ENCODE measurements at regions not wholly inside any gene's neighbourhood (a gene's known extent, or its start where the extent isn't known, plus 50 kb on each side); places are given as distances from the start of the nearest gene placed in this dataset.

GRCh38 chr10:22481687-22482539, 136.6 kb downstream of the SPAG6 start:
- Histone ChIP-seq H3K4me3 (no peak overlapping the region), H3K4me1 (peaks cover 0 to 6% of the 10 kb centered on the region in 2 donors), H3K27ac (no peak overlapping the region), H3K9me3 (no peaks in the 10 kb centered on the region), H3K36me3 (no peaks in the 10 kb centered on the region), H3K27me3 (peaks cover under 1 to 3% of the 10 kb centered on the region in 2 donors)
- DNase-seq (ENCODE audit: low spot score): no peak
- no peak for TF ChIP-seq CTCF (IDR thresholded peaks at IDR 0.05)

- Histone ChIP-seq H3K27ac (no peak overlapping the region), H3K4me1 (peaks cover 0 to 3% of the 10 kb centered on the region in 2 donors), H3K9me3 (no peaks in the 10 kb centered on the region), H3K27me3 (no peaks in the 10 kb centered on the region), H3K36me3 (no peaks in the 10 kb centered on the region), H3K4me3 (no peak overlapping the region)
- no peak for TF ChIP-seq CTCF (IDR thresholded peaks at IDR 0.05)
- no peak for DNase-seq (ENCODE audit: low spot score)
Observed at GRCh38 chr10:22483132-22483531, 137.8 kb downstream of the SPAG6 start.
